ENCODE measurements at regions not wholly inside any gene's neighbourhood (a gene's known extent, or its start where the extent isn't known, plus 50 kb on each side); places are given as distances from the start of the nearest gene placed in this dataset.

- 0 out of 4 replicates have a peak, but pooled peaks cover 0 to 3% of the 10 kb centered on the region in 2 experiments for H3K79me1 ChIP-seq (ENCODE audit: low read depth in 1 of 2, low read length in 2 of 2)
- H2BK15ac ChIP-seq (ENCODE audit: low read depth, low read length) = no peak overlapping the region
- no peak overlapping the region for H3K23ac ChIP-seq (ENCODE audit: low read depth, low read length)
- 50% methylated on average over 2 of the region's 9 CpGs; no CpG with 5 or more reads in 1 of the 2 experiments for WGBS, 2 experiments (ENCODE audit: extremely low coverage in 2 of 2, insufficient read length in 1 of 2)
- CTCF ChIA-PET = no interaction called here
- no peaks in the 10 kb centered on the region for H3K36me3 ChIP-seq (ENCODE audit: control insufficient read depth, insufficient read depth, low read length)
- H3K9me1 ChIP-seq (ENCODE audit: insufficient read depth, low read length) = no peaks in the 10 kb centered on the region
- ATAC-seq (ENCODE audit: low read depth) (peak; percentile 91), DNase-seq (peak; percentile 86)
- peak overlapping the region in 1 of 2 experiments; percentile 26; a peak in 1 of 4 replicates for H4K8ac ChIP-seq (ENCODE audit: low read depth in 2 of 2, low read length in 2 of 2)
- in situ Hi-C loops (cut with MboI; ENCODE audit: low sequenced_read_pairs) (loop anchor here (25.0 kb wide), 1 partner anchor 386 kb away; no protein-coding TSS in a partner anchor), intact Hi-C loops (cut with micrococcal nuclease) (no loop called here), dilution Hi-C loops (cut with HindIII; ENCODE audit: low sequenced_read_pairs, unreplicated experiment) (no loop called here)
- no peak overlapping the region; the same call in 1 of the 2 replicates for H4K5ac ChIP-seq (ENCODE audit: low read depth, low read length)
- no peaks in the 10 kb centered on the region for H3K4me1 ChIP-seq (ENCODE audit: control insufficient read depth, insufficient read depth, low read length)
- no peaks in the 10 kb centered on the region for H4K20me1 ChIP-seq (ENCODE audit: insufficient read depth, low read length)
- H3K9me3 ChIP-seq (ENCODE audit: control insufficient read depth, insufficient read depth, low read length) = no peaks in the 10 kb centered on the region
- no peak overlapping the region for H2AK5ac ChIP-seq (ENCODE audit: low read depth, low read length)
- H3K9ac ChIP-seq (ENCODE audit: low read depth, low read length) = no peak overlapping the region
- H3K14ac ChIP-seq (replicated peaks; ENCODE audit: low read depth, low read length) = 0 out of 2 replicates have a peak overlapping the region, but pooled peaks have one; percentile 11
- no peak overlapping the region for H2AK9ac ChIP-seq (replicated peaks; ENCODE audit: low read depth, low read length, poor library complexity)
- no peaks in the 10 kb centered on the region for H3K27me3 ChIP-seq (ENCODE audit: control insufficient read depth, insufficient read depth, low read length)
- H4K91ac ChIP-seq (ENCODE audit: insufficient read depth, low read depth, low read length) = no peak overlapping the region
- peak overlapping the region; percentile 51; the same call in 1 of the 2 replicates for H2BK120ac ChIP-seq (ENCODE audit: low read depth, low read length)
- no peak overlapping the region; the same call in 1 of the 2 replicates for H3K27ac ChIP-seq (ENCODE audit: insufficient read depth, low read length)
- BruUV-seq (replicated peaks) = no TSS peak
- no peak overlapping the region for H2AFZ ChIP-seq (replicated peaks; ENCODE audit: low read length, poor library complexity)
- no peak for TF ChIP-seq CEBPB (IDR thresholded peaks at IDR 0.05; ENCODE audit: low read depth, low read length)
- no peak for TF ChIP-seq POLR2A (IDR thresholded peaks at IDR 0.05; ENCODE audit: low read depth, low read length)
- TF ChIP-seq RAD21 (IDR thresholded peaks at IDR 0.05; ENCODE audit: low read length) = 0 out of 2 replicates have a peak, but pooled peaks have one; percentile 13
- TF ChIP-seq MXI1 (IDR thresholded peaks at IDR 0.05; ENCODE audit: borderline replicate concordance, low read depth, low read length) = no peak
- TF ChIP-seq FOS (IDR thresholded peaks at IDR 0.05; ENCODE audit: low read depth, low read length) = peak; percentile 49; the same call in 1 of the 2 replicates
- TF ChIP-seq RFX5 (IDR thresholded peaks at IDR 0.05; ENCODE audit: low read depth, low read length) = no peak
- TF ChIP-seq USF2 (IDR thresholded peaks at IDR 0.05; ENCODE audit: low read depth, low read length) = no peak
- H2BK5ac ChIP-seq (ENCODE audit: low read depth, low read length, poor library complexity, severe bottlenecking) = no peak overlapping the region
- POLR2A ChIA-PET (ENCODE audit: unreplicated experiment) = no interaction called here
- peak overlapping the region; percentile 66; the same call in 1 of the 2 replicates for H2BK20ac ChIP-seq (ENCODE audit: low read depth, low read length)
- peak overlapping the region; percentile 11; the same call in 1 of the 2 replicates for H3K18ac ChIP-seq (ENCODE audit: low read depth, low read length)
- peak overlapping the region; percentile 30; the same call in 1 of the 2 replicates for H3K4ac ChIP-seq (ENCODE audit: low read depth, low read length)
- H3K4me3 ChIP-seq (ENCODE audit: insufficient read depth, low read depth, low read length) = no peak overlapping the region
- H3K56ac ChIP-seq (ENCODE audit: extremely low read depth, insufficient read depth, low read length) = no peak overlapping the region
- H3K4me2 ChIP-seq (ENCODE audit: low read depth, low read length) = no peak overlapping the region; the same call in 1 of the 2 replicates
Measured at GRCh38 chrX:13101441-13102139, 57.2 kb upstream of the FAM9C start.
